Esophagus muscularis mucosa (tissue), 3 donors: ENCODE measurements at regions not wholly inside any gene's neighbourhood (a gene's known extent, or its start where the extent isn't known, plus 50 kb on each side); places are given as distances from the start of the nearest gene placed in this dataset.

Source experiments
- CTCF ChIP-seq, 3 experiments: fragments of 200-600 bp in 2 of 3; fragments of 450-650 bp in 1 of 3; sonication (generic) in 2 of 3; IDR thresholded peaks; one replicate each; pipeline ENCODE4 v1.5.1; 2017 to 2019; ENCODE audit warnings: antibody characterized with exemption in 3 of 3, mild to moderate bottlenecking in 2 of 3, moderate library complexity in 1 of 3
- POLR2A ChIP-seq: fragments of 450-650 bp; IDR thresholded peaks from one replicate; pipeline ENCODE4 v1.6.1; 2017; ENCODE audit warnings: antibody characterized with exemption, moderate library complexity, mild to moderate bottlenecking, low read depth
- POLR2AphosphoS5 ChIP-seq, 2 donors: sonication (generic); formaldehyde crosslinking; IDR thresholded peaks; one replicate each; pipeline ENCODE4 v1.6.1; 2017; ENCODE audit warnings: antibody characterized with exemption in 2 of 2

- TF ChIP-seq POLR2AphosphoS5 (IDR thresholded peaks at IDR 0.05), result no peak
- no peak for TF ChIP-seq CTCF (IDR thresholded peaks at IDR 0.05)
- TF ChIP-seq POLR2A, result no peak
These were observed 414.0 kb downstream of the GATA3 start for GRCh38 chr10:8468477-8468876.
